Liver (tissue), 3 donors: ENCODE measurements at regions not wholly inside any gene's neighbourhood (a gene's known extent, or its start where the extent isn't known, plus 50 kb on each side); places are given as distances from the start of the nearest gene placed in this dataset.

Source experiments
- FOXA1 ChIP-seq: IDR thresholded peaks from 2 replicates; pipeline ENCODE4 v1.6.1; 2016; ENCODE audit warnings: antibody characterized with exemption
- FOXA2 ChIP-seq: IDR thresholded peaks from 2 replicates; pipeline ENCODE4 v1.6.1; 2016; ENCODE audit warnings: antibody characterized with exemption
- JUND ChIP-seq, 2 donors: IDR thresholded peaks; 2 replicates each; pipeline ENCODE4 v1.6.1; 2016; ENCODE audit warnings: antibody characterized with exemption in 2 of 2
- RAD21 ChIP-seq, 2 donors: IDR thresholded peaks; 2 replicates each; pipeline ENCODE4 v1.6.1; 2016; ENCODE audit warnings: antibody characterized with exemption in 2 of 2, mild to moderate bottlenecking in 2 of 2
- RXRA ChIP-seq, 2 donors: IDR thresholded peaks; 2 replicates each; pipeline ENCODE4 v1.6.1; 2017 to 2018; ENCODE audit warnings: antibody characterized with exemption in 2 of 2, mild to moderate bottlenecking in 1 of 2
- SP1 ChIP-seq: IDR thresholded peaks from 2 replicates; pipeline ENCODE4 v1.6.1; 2018; ENCODE audit warnings: antibody characterized with exemption, mild to moderate bottlenecking
- TAF1 ChIP-seq: conservative IDR thresholded peaks from 2 replicates; pipeline ENCODE4 v1.6.1; 2016; ENCODE audit warnings: antibody characterized with exemption, mild to moderate bottlenecking
- YY1 ChIP-seq: IDR thresholded peaks from 2 replicates; pipeline ENCODE4 v1.6.1; 2016; ENCODE audit warnings: antibody characterized with exemption, mild to moderate bottlenecking
- TF ChIP-seq, protein P1 (sequence below): fragments of 150-350 bp; IDR thresholded peaks from 2 replicates; pipeline ENCODE4 v1.5.1; 2017; ENCODE audit warnings: improper control_type of control experiment, low read depth, low read length; ENCODE audit not compliant: missing input control
- TF ChIP-seq, protein P2 (sequence below): IDR thresholded peaks from 2 replicates; pipeline ENCODE4 v1.6.1; 2016; ENCODE audit warnings: antibody characterized with exemption
- donor health status: healthy.
- donor health status: healthy.

- TF ChIP-seq, protein P1, sequence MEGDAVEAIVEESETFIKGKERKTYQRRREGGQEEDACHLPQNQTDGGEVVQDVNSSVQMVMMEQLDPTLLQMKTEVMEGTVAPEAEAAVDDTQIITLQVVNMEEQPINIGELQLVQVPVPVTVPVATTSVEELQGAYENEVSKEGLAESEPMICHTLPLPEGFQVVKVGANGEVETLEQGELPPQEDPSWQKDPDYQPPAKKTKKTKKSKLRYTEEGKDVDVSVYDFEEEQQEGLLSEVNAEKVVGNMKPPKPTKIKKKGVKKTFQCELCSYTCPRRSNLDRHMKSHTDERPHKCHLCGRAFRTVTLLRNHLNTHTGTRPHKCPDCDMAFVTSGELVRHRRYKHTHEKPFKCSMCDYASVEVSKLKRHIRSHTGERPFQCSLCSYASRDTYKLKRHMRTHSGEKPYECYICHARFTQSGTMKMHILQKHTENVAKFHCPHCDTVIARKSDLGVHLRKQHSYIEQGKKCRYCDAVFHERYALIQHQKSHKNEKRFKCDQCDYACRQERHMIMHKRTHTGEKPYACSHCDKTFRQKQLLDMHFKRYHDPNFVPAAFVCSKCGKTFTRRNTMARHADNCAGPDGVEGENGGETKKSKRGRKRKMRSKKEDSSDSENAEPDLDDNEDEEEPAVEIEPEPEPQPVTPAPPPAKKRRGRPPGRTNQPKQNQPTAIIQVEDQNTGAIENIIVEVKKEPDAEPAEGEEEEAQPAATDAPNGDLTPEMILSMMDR: no peak
- no peak for TF ChIP-seq SP1
- TF ChIP-seq YY1: no peak
- no peak for TF ChIP-seq JUND (IDR thresholded peaks at IDR 0.05)
- no peak for TF ChIP-seq RAD21 (IDR thresholded peaks at IDR 0.05)
- no peak for TF ChIP-seq FOXA2
- TF ChIP-seq, protein P2, sequence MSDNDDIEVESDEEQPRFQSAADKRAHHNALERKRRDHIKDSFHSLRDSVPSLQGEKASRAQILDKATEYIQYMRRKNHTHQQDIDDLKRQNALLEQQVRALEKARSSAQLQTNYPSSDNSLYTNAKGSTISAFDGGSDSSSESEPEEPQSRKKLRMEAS: no peak
- no peak for TF ChIP-seq TAF1
- TF ChIP-seq RXRA (IDR thresholded peaks at IDR 0.05): no peak
- no peak for TF ChIP-seq FOXA1
These were observed 391.0 kb upstream of the LINC00305 start for GRCh38 chr18:64539847-64540246.
